GM23338 (cell line): ENCODE measurements at regions not wholly inside any gene's neighbourhood (a gene's known extent, or its start where the extent isn't known, plus 50 kb on each side); places are given as distances from the start of the nearest gene placed in this dataset.

Experiments
- ATAC-seq: fragments of 200-7000 bp; cut with Tn5 transposase; 3 replicates; pipeline ENCODE4 v1.9.1; 2020
- DNase-seq: peaks from one replicate; pipeline ENCODE4 v3.0.0-alpha.2; 2015; ENCODE audit warnings: low spot score
- H2AFZ ChIP-seq: fragments of 200-600 bp; sonication (generic); 2 replicates; pipeline ENCODE4 v1.8.0; 2016; ENCODE audit warnings: antibody characterized with exemption, mild to moderate bottlenecking, moderate library complexity
- H3F3A ChIP-seq: fragments of 200-600 bp; sonication (generic); replicated peaks from 2 replicates; pipeline ENCODE4 v1.8.0; 2017; ENCODE audit warnings: antibody characterized with exemption, mixed run types, low read depth
- H3K27ac ChIP-seq: fragments of 200-600 bp; sonication (generic); 2 replicates; pipeline ENCODE4 v1.6.1; 2016; ENCODE audit warnings: low read depth
- H3K27me3 ChIP-seq: fragments of 200-600 bp; sonication (generic); 2 replicates; pipeline ENCODE4 v1.8.0; 2016; ENCODE audit warnings: mild to moderate bottlenecking, mixed run types, moderate library complexity; ENCODE audit not compliant: insufficient read depth
- H3K36me3 ChIP-seq: fragments of 200-600 bp; sonication (generic); 2 replicates; pipeline ENCODE4 v1.8.0; 2016; ENCODE audit warnings: mild to moderate bottlenecking; ENCODE audit not compliant: insufficient read depth
- H3K4me1 ChIP-seq: fragments of 200-600 bp; sonication (generic); 2 replicates; pipeline ENCODE4 v1.8.0; 2016; ENCODE audit warnings: mild to moderate bottlenecking, moderate library complexity; ENCODE audit not compliant: insufficient read depth
- H3K4me2 ChIP-seq: fragments of 200-600 bp; sonication (generic); 2 replicates; pipeline ENCODE4 v1.7.1; 2017; ENCODE audit warnings: mixed run types
- H3K4me3 ChIP-seq: fragments of 200-600 bp; sonication (generic); 2 replicates; pipeline ENCODE4 v1.6.1; 2016; ENCODE audit warnings: mixed run types
- H3K79me2 ChIP-seq: fragments of 200-600 bp; sonication (generic); replicated peaks from 2 replicates; pipeline ENCODE4 v1.8.0; 2017; ENCODE audit warnings: mild to moderate bottlenecking; ENCODE audit not compliant: insufficient read depth
- H3K9me2 ChIP-seq: fragments of 200-600 bp; sonication (generic); 2 replicates; pipeline ENCODE4 v1.8.0; 2017; ENCODE audit not compliant: insufficient read depth
- H4K20me1 ChIP-seq: fragments of 200-600 bp; sonication (generic); replicated peaks from 2 replicates; pipeline ENCODE4 v1.8.0; 2017; ENCODE audit warnings: mild to moderate bottlenecking; ENCODE audit not compliant: insufficient read depth
- H3K27ac Mint-ChIP-seq: 2 replicates; pipeline ENCODE4 v1.8.0; 2020; ENCODE audit warnings: inconsistent platforms, mild to moderate bottlenecking, moderate library complexity, mixed read lengths
- H3K27me3 Mint-ChIP-seq: 3 replicates; pipeline ENCODE4 v1.8.0; 2022; ENCODE audit warnings: low read depth, mild to moderate bottlenecking, moderate library complexity, mixed read lengths, inconsistent platforms; ENCODE audit not compliant: insufficient read depth, poor library complexity
- H3K36me3 Mint-ChIP-seq: 3 replicates; pipeline ENCODE4 v1.8.0; 2021; ENCODE audit warnings: low read depth, mild to moderate bottlenecking, inconsistent platforms, moderate library complexity, mixed read lengths
- H3K4me1 Mint-ChIP-seq: 3 replicates; pipeline ENCODE4 v1.8.0; 2020; ENCODE audit warnings: mild to moderate bottlenecking, inconsistent platforms, mixed read lengths
- H3K4me3 Mint-ChIP-seq: 3 replicates; pipeline ENCODE4 v1.8.0; 2021; ENCODE audit warnings: moderate library complexity, mild to moderate bottlenecking, inconsistent platforms, mixed read lengths
- H3K9me3 Mint-ChIP-seq: 3 replicates; pipeline ENCODE4 v1.8.0; 2020; ENCODE audit warnings: moderate library complexity, mild to moderate bottlenecking, inconsistent platforms, mixed read lengths
- CREB1 ChIP-seq: fragments of 250-450 bp; sonication (Bioruptor Pico); IDR thresholded peaks from 2 replicates; pipeline ENCODE4 v1.5.0; 2020; ENCODE audit warnings: low read depth, mild to moderate bottlenecking, moderate library complexity
- EZH2phosphoT487 ChIP-seq: fragments of 200-600 bp; sonication (generic); IDR thresholded peaks from one replicate; pipeline ENCODE4 v1.8.1; 2018; ENCODE audit warnings: antibody characterized with exemption; ENCODE audit not compliant: unreplicated experiment
- JUNB ChIP-seq: IDR thresholded peaks from one replicate; pipeline ENCODE4 v1.6.1; 2016; ENCODE audit warnings: antibody characterized with exemption; ENCODE audit not compliant: unreplicated experiment
- NANOG ChIP-seq: IDR thresholded peaks from 2 replicates; pipeline ENCODE4 v1.6.1; 2016; ENCODE audit warnings: antibody characterized with exemption, borderline replicate concordance
- POLR2AphosphoS5 ChIP-seq: IDR thresholded peaks from 2 replicates; pipeline ENCODE4 v1.6.1; 2016; ENCODE audit warnings: antibody characterized with exemption, low read depth
- STAT1 ChIP-seq: IDR thresholded peaks from one replicate; pipeline ENCODE4 v1.6.1; 2016; ENCODE audit warnings: antibody characterized with exemption; ENCODE audit not compliant: unreplicated experiment
- ZNF114 ChIP-seq: fragments of 250-450 bp; sonication (Bioruptor Pico); IDR thresholded peaks from 2 replicates; pipeline ENCODE4 v1.5.0; 2020; ENCODE audit warnings: mild to moderate bottlenecking, moderate library complexity
- ZNF331 ChIP-seq: fragments of 250-450 bp; sonication (Bioruptor Pico); IDR thresholded peaks from 2 replicates; pipeline ENCODE4 v1.5.0; 2020; ENCODE audit warnings: low read depth, mild to moderate bottlenecking, moderate library complexity
- TF ChIP-seq, protein P1 (sequence below): IDR thresholded peaks from 2 replicates; pipeline ENCODE4 v1.6.1; 2016; ENCODE audit warnings: antibody characterized with exemption
- TF ChIP-seq, protein P2 (sequence below): fragments of 250-450 bp; sonication (Bioruptor Pico); IDR thresholded peaks from 2 replicates; pipeline ENCODE4 v1.5.0; 2020; ENCODE audit warnings: mild to moderate bottlenecking, moderate library complexity
- TF ChIP-seq, protein P3 (sequence below): IDR thresholded peaks from one replicate; pipeline ENCODE4 v1.6.1; 2018; ENCODE audit warnings: antibody characterized with exemption; ENCODE audit not compliant: unreplicated experiment

DNA sequence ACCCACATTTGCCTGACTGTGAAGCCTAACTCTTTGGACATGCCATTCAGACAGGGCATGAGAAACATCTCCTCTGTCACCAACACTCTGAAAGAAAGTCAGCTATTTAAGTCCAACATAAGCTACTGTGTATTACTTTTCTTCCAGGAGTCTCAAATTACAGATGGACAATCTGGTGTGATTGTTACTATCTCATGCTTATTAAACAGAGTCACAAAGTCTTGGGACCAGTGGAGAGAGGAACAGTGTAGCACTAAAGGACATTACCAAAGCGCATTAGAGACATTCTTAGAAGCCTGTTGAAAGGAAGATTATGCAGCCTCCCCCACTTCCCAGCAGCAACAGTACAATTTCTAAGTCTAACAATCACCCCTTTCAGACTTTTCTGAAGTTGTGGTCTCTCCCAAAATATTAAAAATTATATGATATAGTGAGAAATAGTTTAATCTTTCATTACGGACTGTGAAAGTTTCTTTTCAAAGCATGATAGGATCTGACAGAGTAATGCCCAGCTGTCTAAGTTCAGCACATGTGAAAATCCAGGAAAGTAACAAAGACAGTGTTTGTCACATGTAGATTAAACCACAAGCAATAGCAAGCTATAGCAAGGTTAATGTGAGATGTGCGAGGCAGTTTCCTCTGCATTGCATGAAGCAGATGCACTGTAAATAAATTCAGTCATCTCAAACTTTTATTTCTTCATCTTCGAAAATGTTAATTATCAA is 280.9 kb upstream of the FZD8 start:
- no peak overlapping the region for H3K4me3 Mint-ChIP-seq
- peaks cover 3% of the 10 kb centered on the region for H3K27me3 Mint-ChIP-seq
- Histone ChIP-seq H3K36me3 (no peaks in the 10 kb centered on the region), H3K27me3 (no peaks in the 10 kb centered on the region), H3K79me2 (no peaks in the 10 kb centered on the region), H3K4me1 (peaks cover 8% of the 10 kb centered on the region), H3K4me3 (no peak overlapping the region), H2AFZ (no peak overlapping the region), H3F3A (no peaks in the 10 kb centered on the region), H3K4me2 (no peak overlapping the region), H3K27ac (no peak overlapping the region), H3K9me2 (no peaks in the 10 kb centered on the region), H4K20me1 (no peaks in the 10 kb centered on the region)
- no peaks in the 10 kb centered on the region for H3K9me3 Mint-ChIP-seq
- DNase-seq, result no peak
- no peak for ATAC-seq
- H3K4me1 Mint-ChIP-seq, result peaks cover 32% of the 10 kb centered on the region
- no peaks in the 10 kb centered on the region for H3K36me3 Mint-ChIP-seq
- TF ChIP-seq ZNF114 (CRISPR knock-in tag), result no peak
- no peak for TF ChIP-seq JUNB
- H3K27ac Mint-ChIP-seq, result no peak overlapping the region

DNA sequence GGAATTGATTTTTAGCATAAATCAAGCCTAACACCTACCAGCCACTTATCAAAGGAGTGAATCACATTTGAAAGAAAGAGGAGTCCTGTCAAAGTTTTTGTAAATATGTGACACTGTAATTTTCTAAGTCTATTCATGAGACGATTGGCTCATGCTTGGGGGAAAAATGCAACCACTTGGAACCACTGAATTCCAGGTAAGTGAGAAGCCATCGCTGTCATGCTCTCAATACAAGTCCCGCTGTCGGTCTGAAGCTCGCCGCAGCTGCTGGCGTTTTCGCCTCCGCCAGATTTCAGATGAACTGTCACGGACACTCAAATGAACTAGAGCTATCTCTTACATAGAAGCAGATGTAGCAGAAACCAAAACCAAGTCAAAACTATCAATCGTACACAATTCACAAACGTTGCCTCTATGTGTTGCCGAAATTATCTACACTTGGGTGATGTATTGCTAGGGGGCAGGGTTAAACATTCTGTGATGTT is 279.8 kb upstream of the FZD8 start:
- Histone ChIP-seq H3F3A (no peaks in the 10 kb centered on the region), H3K36me3 (no peaks in the 10 kb centered on the region), H3K4me2 (no peak overlapping the region), H3K27ac (no peak overlapping the region), H3K4me1 (peaks cover 8% of the 10 kb centered on the region), H3K79me2 (no peaks in the 10 kb centered on the region), H2AFZ (no peak overlapping the region), H3K27me3 (no peaks in the 10 kb centered on the region), H3K9me2 (no peaks in the 10 kb centered on the region), H4K20me1 (no peaks in the 10 kb centered on the region), H3K4me3 (no peak overlapping the region)
- Mint-ChIP-seq H3K27ac (no peak overlapping the region), H3K36me3 (no peaks in the 10 kb centered on the region), H3K27me3 (peaks cover 2% of the 10 kb centered on the region), H3K4me1 (peaks cover 23% of the 10 kb centered on the region), H3K4me3 (no peak overlapping the region), H3K9me3 (no peaks in the 10 kb centered on the region)
- ATAC-seq (no peak), DNase-seq (no peak)
- TF ChIP-seq NANOG, result no peak
- no peak for TF ChIP-seq JUNB
- TF ChIP-seq, protein P1, sequence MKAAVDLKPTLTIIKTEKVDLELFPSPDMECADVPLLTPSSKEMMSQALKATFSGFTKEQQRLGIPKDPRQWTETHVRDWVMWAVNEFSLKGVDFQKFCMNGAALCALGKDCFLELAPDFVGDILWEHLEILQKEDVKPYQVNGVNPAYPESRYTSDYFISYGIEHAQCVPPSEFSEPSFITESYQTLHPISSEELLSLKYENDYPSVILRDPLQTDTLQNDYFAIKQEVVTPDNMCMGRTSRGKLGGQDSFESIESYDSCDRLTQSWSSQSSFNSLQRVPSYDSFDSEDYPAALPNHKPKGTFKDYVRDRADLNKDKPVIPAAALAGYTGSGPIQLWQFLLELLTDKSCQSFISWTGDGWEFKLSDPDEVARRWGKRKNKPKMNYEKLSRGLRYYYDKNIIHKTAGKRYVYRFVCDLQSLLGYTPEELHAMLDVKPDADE, result no peak
- TF ChIP-seq, protein P2, sequence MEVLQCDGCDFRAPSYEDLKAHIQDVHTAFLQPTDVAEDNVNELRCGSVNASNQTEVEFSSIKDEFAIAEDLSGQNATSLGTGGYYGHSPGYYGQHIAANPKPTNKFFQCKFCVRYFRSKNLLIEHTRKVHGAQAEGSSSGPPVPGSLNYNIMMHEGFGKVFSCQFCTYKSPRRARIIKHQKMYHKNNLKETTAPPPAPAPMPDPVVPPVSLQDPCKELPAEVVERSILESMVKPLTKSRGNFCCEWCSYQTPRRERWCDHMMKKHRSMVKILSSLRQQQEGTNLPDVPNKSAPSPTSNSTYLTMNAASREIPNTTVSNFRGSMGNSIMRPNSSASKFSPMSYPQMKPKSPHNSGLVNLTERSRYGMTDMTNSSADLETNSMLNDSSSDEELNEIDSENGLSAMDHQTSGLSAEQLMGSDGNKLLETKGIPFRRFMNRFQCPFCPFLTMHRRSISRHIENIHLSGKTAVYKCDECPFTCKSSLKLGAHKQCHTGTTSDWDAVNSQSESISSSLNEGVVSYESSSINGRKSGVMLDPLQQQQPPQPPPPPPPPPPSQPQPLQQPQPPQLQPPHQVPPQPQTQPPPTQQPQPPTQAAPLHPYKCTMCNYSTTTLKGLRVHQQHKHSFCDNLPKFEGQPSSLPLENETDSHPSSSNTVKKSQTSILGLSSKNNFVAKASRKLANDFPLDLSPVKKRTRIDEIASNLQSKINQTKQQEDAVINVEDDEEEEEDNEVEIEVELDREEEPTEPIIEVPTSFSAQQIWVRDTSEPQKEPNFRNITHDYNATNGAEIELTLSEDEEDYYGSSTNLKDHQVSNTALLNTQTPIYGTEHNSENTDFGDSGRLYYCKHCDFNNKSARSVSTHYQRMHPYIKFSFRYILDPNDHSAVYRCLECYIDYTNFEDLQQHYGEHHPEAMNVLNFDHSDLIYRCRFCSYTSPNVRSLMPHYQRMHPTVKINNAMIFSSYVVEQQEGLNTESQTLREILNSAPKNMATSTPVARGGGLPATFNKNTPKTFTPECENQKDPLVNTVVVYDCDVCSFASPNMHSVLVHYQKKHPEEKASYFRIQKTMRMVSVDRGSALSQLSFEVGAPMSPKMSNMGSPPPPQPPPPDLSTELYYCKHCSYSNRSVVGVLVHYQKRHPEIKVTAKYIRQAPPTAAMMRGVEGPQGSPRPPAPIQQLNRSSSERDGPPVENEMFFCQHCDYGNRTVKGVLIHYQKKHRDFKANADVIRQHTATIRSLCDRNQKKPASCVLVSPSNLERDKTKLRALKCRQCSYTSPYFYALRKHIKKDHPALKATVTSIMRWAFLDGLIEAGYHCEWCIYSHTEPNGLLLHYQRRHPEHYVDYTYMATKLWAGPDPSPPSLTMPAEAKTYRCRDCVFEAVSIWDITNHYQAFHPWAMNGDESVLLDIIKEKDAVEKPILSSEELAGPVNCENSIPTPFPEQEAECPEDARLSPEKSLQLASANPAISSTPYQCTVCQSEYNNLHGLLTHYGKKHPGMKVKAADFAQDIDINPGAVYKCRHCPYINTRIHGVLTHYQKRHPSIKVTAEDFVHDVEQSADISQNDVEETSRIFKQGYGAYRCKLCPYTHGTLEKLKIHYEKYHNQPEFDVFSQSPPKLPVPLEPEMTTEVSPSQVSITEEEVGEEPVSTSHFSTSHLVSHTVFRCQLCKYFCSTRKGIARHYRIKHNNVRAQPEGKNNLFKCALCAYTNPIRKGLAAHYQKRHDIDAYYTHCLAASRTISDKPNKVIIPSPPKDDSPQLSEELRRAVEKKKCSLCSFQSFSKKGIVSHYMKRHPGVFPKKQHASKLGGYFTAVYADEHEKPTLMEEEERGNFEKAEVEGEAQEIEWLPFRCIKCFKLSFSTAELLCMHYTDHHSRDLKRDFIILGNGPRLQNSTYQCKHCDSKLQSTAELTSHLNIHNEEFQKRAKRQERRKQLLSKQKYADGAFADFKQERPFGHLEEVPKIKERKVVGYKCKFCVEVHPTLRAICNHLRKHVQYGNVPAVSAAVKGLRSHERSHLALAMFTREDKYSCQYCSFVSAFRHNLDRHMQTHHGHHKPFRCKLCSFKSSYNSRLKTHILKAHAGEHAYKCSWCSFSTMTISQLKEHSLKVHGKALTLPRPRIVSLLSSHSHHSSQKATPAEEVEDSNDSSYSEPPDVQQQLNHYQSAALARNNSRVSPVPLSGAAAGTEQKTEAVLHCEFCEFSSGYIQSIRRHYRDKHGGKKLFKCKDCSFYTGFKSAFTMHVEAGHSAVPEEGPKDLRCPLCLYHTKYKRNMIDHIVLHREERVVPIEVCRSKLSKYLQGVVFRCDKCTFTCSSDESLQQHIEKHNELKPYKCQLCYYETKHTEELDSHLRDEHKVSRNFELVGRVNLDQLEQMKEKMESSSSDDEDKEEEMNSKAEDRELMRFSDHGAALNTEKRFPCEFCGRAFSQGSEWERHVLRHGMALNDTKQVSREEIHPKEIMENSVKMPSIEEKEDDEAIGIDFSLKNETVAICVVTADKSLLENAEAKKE (CRISPR knock-in tag), result no peak
- no peak for TF ChIP-seq ZNF331 (CRISPR knock-in tag)
- no peak for TF ChIP-seq POLR2AphosphoS5
- TF ChIP-seq STAT1, result no peak
- no peak for TF ChIP-seq CREB1 (CRISPR knock-in tag)
- TF ChIP-seq ZNF114 (CRISPR knock-in tag), result no peak
- no peak for TF ChIP-seq EZH2phosphoT487
- TF ChIP-seq, protein P3, sequence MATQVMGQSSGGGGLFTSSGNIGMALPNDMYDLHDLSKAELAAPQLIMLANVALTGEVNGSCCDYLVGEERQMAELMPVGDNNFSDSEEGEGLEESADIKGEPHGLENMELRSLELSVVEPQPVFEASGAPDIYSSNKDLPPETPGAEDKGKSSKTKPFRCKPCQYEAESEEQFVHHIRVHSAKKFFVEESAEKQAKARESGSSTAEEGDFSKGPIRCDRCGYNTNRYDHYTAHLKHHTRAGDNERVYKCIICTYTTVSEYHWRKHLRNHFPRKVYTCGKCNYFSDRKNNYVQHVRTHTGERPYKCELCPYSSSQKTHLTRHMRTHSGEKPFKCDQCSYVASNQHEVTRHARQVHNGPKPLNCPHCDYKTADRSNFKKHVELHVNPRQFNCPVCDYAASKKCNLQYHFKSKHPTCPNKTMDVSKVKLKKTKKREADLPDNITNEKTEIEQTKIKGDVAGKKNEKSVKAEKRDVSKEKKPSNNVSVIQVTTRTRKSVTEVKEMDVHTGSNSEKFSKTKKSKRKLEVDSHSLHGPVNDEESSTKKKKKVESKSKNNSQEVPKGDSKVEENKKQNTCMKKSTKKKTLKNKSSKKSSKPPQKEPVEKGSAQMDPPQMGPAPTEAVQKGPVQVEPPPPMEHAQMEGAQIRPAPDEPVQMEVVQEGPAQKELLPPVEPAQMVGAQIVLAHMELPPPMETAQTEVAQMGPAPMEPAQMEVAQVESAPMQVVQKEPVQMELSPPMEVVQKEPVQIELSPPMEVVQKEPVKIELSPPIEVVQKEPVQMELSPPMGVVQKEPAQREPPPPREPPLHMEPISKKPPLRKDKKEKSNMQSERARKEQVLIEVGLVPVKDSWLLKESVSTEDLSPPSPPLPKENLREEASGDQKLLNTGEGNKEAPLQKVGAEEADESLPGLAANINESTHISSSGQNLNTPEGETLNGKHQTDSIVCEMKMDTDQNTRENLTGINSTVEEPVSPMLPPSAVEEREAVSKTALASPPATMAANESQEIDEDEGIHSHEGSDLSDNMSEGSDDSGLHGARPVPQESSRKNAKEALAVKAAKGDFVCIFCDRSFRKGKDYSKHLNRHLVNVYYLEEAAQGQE, result no peak
